Urinary bladder (tissue), 3 donors: ENCODE measurements at regions not wholly inside any gene's neighbourhood (a gene's known extent, or its start where the extent isn't known, plus 50 kb on each side); places are given as distances from the start of the nearest gene placed in this dataset.
"Not testable (repeated sequence)": the region's sequence is repeated elsewhere in the genome, so short reads cannot be mapped to it uniquely, and the experiment has no call there.

ENCODE experiments used
- DNase-seq: peaks from one replicate; pipeline ENCODE4 v3.0.0-alpha.2; 2015; ENCODE audit errors: extremely low spot score
- H3K27ac ChIP-seq: one replicate; pipeline ENCODE4 v1.5.1; 2013; ENCODE audit warnings: low read depth, mild to moderate bottlenecking, moderate library complexity
- H3K36me3 ChIP-seq: one replicate; pipeline ENCODE4 v1.6.1; 2013; ENCODE audit warnings: mild to moderate bottlenecking, moderate library complexity; ENCODE audit not compliant: insufficient read depth
- H3K4me1 ChIP-seq: one replicate; pipeline ENCODE4 v1.6.1; 2013; ENCODE audit warnings: mild to moderate bottlenecking, moderate library complexity; ENCODE audit not compliant: insufficient read depth
- H3K4me3 ChIP-seq: one replicate; pipeline ENCODE4 v1.5.1; 2013; ENCODE audit warnings: low read depth, low read length
- WGBS: extraction: QIAGEN DNeasy Blood & Tissue Kit; methylation state at CpG from one replicate; pipeline ENCODE4 v1.1.7; 2013; 5-methylcytosine and 5-hydroxymethylcytosine counted together
- donor health status: healthy with polysubstance abuse.
- donor health status: healthy.

DNA sequence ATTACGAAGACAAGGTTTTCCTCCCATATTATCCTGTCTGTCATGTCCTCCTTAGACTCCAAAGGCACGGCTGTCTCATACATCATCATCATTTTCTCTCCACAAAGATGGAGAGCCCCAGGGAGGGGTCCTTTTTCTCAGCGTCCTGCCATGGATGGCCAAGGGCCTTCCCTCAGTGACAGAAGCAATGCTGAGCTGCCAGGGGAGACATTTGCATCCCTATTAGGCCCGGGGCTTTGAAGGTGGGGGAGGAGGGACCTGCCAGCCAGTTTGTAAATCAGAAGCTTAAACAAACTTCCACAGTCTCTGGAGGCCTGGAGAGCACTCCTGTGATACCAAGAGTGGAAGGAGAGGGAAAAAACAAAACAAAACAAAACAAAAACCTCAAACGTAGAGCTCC is 112.4 kb upstream of the ADO start:
- no peak for DNase-seq
- Histone ChIP-seq H3K36me3 (no peaks in the 10 kb centered on the region), H3K27ac (no peak overlapping the region), H3K4me3 (no peak overlapping the region), H3K4me1 (no peaks in the 10 kb centered on the region)
- WGBS, result 44% methylated on average over 5 of the region's 5 CpGs

DNA sequence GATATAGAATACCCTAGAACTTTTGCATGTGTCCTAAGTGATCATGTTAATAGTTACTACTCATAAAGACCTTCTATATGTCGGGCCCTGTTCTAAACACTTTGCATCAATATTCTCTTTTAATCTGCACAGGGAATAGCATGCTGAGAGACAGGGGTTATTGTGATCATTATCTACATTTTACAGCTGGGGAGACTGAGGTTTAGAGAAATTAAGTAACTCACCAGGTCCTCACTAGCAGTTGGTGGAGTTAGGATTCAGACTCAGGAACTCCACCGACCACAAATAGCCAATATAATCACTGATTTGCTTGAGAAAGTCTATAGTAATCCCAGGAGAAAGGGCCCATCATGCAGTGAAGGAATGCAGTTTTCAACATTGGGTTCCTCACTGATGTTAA is 111.2 kb upstream of the ADO start:
- no peak overlapping the region for H3K4me3 ChIP-seq
- no peak for DNase-seq
- no peaks in the 10 kb centered on the region for H3K36me3 ChIP-seq
- WGBS, result 82% methylated on average over 2 of the region's 2 CpGs
- no peaks in the 10 kb centered on the region for H3K4me1 ChIP-seq
- no peak overlapping the region for H3K27ac ChIP-seq

DNA sequence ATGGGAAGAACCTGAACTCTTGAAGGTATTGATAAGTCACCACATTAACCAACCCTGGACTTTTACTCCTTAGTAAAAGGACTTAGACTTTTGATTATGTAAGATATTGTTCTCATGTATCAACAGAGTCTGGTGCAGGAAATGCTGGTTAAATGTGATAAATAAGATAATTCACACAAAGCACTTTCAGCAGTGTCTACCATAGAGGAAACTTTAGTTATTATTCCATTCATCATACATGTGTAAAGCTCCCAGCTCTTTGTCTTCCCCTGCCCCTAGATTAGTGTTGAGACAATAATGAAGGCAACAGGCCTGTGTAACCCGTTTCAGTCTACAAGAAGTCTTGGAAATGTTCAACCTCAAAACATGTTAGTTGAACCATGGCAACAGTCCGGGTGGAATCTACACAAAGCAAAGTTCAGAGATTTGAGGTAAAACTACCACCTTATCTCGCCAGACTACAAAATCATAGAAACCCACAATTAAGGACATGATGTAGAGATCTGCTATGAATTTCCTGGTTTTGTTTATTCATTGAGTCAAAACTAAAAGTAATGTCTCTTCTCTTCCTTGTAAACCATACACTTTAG is 109.9 kb upstream of the ADO start:
- 70% methylated on average over 3 of the region's 3 CpGs for WGBS
- no peak overlapping the region for H3K4me3 ChIP-seq

DNA sequence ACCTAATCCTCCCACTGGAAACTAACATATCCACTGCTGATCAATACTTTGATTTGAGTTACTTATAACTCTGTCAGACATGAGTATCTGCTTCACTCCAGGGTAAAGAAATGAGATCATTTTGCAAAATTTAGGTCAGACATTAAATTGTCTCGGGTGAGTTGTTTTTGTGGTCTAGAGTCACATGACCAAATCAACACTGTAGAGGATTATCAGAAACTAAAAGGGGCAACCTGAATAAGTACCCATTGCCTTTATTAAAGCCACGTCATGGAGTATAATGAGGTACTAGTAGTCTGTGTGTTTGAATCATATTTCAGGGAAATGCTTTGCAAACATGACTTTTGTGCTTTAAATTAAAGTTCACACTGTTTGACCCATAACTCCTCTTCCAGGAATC is 107.7 kb upstream of the ADO start:
- Histone ChIP-seq H3K4me3 (no peak overlapping the region), H3K36me3 (no peaks in the 10 kb centered on the region), H3K4me1 (no peaks in the 10 kb centered on the region), H3K27ac (no peak overlapping the region)
- WGBS, result 67% methylated on average over 2 of the region's 2 CpGs
- DNase-seq, result no peak

More for the DNA sequence above, 109.9 kb upstream of the ADO start:
- no peak for DNase-seq
- Histone ChIP-seq H3K27ac (no peak overlapping the region), H3K36me3 (no peaks in the 10 kb centered on the region), H3K4me1 (no peaks in the 10 kb centered on the region)

DNA sequence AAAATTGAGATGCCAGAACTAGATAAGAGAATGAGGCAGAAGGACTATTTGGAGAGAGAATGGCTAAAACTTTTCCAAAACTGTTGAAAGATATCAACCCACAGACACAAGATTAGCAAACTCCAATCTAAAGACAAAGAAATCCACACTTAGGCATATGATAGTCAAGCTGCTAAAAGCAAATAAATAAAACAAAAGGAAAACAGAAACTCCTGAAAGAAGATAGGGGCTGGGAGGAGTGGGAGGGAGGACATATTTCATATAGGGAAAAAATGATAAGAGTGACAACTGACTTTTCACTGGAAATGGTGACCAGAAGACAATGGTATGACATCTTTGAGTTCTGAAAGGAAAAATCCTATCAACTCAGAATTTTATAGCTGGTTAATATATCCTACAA is 105.4 kb upstream of the ADO start:
- Histone ChIP-seq H3K36me3 (no peaks in the 10 kb centered on the region), H3K4me1 (no peaks in the 10 kb centered on the region), H3K27ac (no peak overlapping the region), H3K4me3 (no peak overlapping the region)
- no peak for DNase-seq

DNA sequence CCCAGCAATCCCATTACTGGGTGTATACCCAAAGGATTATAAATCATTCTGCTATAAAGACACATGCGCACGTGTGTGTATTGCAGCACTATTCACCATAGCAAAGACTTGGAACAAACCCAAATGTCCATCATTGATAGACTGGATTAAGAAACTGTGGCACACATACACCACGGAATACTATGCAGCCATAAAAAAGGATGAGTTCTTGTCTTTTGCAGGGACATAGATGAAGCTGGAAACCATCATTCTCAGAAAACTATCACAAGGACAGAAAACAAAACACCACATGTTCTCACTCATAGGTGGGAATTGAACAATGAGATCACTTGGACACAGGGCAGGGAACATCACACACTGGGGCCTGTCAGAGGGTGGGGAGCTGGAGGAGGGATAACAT is 100.4 kb upstream of the ADO start:
- H3K4me1 ChIP-seq, H3K4me3 ChIP-seq, H3K36me3 ChIP-seq, DNase-seq, H3K27ac ChIP-seq: not testable (repeated sequence)
- WGBS, result 91% methylated on average over 3 of the region's 3 CpGs

DNA sequence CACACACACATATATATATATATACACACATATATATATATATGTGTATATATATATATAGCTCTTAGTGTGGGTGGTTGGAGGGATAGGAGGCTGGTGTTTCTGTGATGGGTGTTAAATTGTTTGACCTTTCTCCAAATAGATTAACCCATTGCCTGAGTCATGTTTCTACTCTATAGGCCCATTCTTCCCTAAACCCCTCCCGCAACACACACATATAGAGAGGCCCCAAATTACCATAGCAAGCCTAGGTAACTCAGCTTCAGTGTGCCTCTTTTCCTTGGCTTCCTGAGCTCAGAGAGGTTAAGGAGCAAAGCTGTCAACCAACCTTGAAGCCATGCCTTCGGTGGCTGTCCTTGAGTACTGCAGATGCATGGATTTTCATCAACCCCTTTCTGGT is 98.7 kb upstream of the ADO start:
- H3K36me3 ChIP-seq, result no peaks in the 10 kb centered on the region
- DNase-seq, result no peak
- 99% methylated on average over 2 of the region's 2 CpGs for WGBS
- H3K4me3 ChIP-seq, result no peak overlapping the region
- no peaks in the 10 kb centered on the region for H3K4me1 ChIP-seq
- H3K27ac ChIP-seq, result no peak overlapping the region

DNA sequence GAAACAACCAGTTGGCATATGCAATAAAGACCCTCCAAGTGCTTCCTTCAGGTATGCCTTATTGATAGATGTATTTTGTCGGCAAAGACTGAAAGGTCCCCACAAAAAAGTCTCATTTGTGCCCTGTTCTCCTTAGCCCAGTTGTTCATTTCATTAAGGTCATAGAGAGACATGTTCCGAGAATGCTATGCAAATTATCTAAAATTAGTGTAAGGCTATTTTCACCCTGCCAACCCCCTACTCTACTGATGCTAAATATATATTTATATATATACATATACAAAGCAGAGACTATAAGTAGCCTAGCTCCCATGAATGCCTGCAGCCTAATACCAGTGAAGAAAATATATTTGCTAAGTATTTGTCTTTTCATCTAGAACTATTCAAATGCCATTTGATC is 96.7 kb upstream of the ADO start:
- WGBS, result 93% methylated on average over 2 of the region's 2 CpGs
- no peak overlapping the region for H3K4me3 ChIP-seq
- no peaks in the 10 kb centered on the region for H3K4me1 ChIP-seq
- no peak for DNase-seq
- H3K27ac ChIP-seq, result no peak overlapping the region
- no peaks in the 10 kb centered on the region for H3K36me3 ChIP-seq

DNA sequence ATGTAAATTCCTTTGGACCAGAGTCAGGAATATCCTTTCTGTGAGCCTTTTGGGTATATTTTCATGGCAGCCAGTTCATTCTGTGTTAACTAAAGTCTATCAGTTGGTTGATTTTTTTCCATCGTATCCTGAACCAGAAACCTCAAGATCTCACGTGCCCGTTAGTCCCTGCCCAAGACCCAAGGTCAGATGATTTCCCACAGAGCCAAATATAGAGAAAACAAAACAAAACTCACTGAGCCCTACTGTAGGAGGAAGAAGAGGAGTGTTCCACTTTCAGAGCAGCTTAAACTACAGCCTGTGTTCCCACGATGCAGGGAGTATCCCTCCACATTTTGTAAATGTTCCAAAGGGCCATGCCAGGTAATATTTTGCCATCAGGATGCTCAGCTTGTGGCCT is 96.0 kb upstream of the ADO start:
- no peak overlapping the region for H3K4me3 ChIP-seq
- no peaks in the 10 kb centered on the region for H3K4me1 ChIP-seq
- H3K36me3 ChIP-seq, result no peaks in the 10 kb centered on the region
- 53% methylated on average over 4 of the region's 4 CpGs for WGBS
- H3K27ac ChIP-seq, result no peak overlapping the region
- DNase-seq, result no peak

DNA sequence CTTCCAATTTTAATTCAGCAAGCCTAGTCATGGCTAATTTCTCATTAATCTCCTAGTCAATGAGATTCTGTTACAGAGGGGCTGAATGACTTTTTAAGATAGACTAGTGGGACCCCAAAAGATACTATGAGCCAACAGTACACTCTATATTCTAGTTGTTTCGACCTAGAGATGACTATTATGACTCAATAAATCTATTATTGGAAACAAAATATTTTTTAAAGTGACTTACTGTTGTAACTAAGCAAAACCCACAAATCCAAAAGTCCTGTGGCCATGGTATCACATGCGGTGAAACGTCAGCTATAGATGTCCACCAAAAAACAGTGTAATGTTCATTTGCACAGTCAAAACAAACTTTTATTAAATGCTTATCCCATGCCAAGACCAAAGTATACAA is 95.3 kb upstream of the ADO start:
- Histone ChIP-seq H3K36me3 (no peaks in the 10 kb centered on the region), H3K4me1 (no peaks in the 10 kb centered on the region), H3K27ac (no peak overlapping the region), H3K4me3 (no peak overlapping the region)
- DNase-seq, result no peak
- WGBS, result 72% methylated on average over 3 of the region's 3 CpGs

DNA sequence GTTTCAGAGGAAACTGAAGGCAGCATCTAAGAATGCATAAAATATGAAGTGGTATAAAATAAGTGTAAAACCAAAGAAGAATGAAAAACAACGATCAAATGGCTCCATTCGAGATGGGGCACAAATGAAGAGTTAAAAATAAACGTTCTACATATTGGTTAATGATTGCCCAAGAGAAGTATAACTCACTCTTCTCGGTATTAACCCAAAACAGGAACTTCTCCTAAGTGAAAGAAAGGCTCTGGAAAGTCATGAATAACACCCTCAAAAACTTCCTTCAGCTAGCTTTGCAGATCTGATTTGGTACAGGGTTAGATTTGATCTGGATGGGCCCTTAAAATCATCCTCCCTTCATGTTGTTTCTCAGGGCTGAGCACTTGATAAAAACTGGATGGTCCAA is 94.3 kb upstream of the ADO start:
- no peak for DNase-seq
- no peak overlapping the region for H3K4me3 ChIP-seq
- no peak overlapping the region for H3K27ac ChIP-seq
- WGBS, result 65% methylated on average over 4 of the region's 4 CpGs
- no peaks in the 10 kb centered on the region for H3K36me3 ChIP-seq
- no peaks in the 10 kb centered on the region for H3K4me1 ChIP-seq

DNA sequence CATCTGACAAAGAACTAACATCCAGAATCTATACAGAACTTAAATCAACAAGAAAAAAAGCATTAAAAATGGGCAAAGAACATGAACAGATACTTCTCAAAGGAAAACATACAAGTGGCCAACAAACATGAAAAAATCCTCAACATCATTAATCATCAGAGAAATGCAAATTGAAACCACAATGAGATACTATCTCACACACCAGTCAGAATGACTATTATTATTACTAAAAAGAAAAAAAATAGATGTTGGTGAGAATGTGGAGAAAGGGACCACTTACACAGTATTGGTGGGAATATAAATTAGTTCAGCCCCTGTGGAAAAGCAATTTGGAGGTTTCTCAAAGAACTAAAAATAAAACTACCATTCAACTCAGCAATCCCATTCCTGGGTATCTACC is 89.1 kb upstream of the ADO start:
- Histone ChIP-seq H3K36me3 (no peaks in the 10 kb centered on the region), H3K4me3 (no peak overlapping the region), H3K27ac (no peak overlapping the region), H3K4me1 (no peaks in the 10 kb centered on the region)
- DNase-seq, result no peak

DNA sequence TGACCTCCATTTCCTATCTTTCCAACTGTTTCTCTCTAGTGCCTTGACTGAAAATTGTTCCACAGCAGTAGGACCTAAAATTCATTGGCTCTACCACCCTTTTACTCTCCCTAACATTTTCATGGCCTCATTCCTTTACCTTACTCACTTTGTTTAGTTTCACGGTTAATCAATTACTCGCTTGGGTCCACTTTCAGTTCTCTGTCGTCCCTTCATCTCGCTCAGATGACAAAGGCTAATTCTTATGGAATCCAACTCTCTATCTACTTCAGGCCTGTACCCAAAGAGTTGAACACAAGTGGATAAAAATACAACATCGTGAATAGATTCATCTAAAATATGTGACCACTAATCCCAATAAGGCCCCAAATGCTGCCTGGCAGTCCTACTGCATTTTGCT is 85.9 kb upstream of the ADO start:
- no peak overlapping the region for H3K4me3 ChIP-seq
- no peak for DNase-seq
- no peak overlapping the region for H3K27ac ChIP-seq
- no peaks in the 10 kb centered on the region for H3K36me3 ChIP-seq
- H3K4me1 ChIP-seq, result no peaks in the 10 kb centered on the region
- WGBS, result 83% methylated on average over 5 of the region's 5 CpGs

DNA sequence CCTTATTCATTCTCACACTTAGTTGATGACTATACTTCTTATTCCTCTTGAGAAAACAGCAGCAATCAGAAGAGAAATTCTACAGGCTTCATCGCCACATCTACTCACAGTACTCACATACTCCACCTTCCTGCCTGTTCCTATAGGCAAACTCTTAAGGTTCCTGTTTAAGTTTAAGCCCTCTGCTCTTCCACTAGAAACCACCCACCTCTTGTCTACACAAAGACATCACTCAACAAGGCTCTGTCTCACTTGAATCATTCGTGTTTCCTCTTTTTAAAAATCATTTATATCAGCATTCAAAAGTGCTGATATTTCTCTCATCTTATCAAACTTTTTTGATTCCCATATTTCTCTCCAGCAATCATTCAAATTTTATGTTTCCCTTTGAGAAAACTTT is 85.5 kb upstream of the ADO start:
- no peak overlapping the region for H3K27ac ChIP-seq
- 80% methylated on average over 2 of the region's 2 CpGs for WGBS
- DNase-seq, result no peak
- no peaks in the 10 kb centered on the region for H3K4me1 ChIP-seq
- no peak overlapping the region for H3K4me3 ChIP-seq
- no peaks in the 10 kb centered on the region for H3K36me3 ChIP-seq

DNA sequence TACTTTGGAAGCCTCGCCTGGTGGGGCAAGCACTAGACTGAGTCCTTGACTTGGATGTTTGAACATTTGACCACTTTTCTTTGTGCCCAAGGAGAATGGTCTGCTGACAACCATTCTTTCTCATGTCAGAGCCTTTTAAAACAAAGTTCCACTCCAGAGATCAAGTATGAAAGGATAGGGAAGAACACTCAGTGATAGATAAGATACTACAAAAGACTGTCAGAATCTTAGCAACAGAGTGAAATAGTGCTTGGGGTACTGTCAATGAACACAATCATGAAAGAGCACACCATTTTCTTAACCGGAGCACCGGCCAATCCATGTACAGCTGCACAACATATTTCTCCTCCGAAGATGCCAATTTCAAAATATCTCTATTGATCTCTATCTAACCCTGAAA is 82.8 kb upstream of the ADO start:
- WGBS, result 96% methylated on average over 4 of the region's 4 CpGs
- H3K4me1 ChIP-seq, result no peaks in the 10 kb centered on the region
- H3K36me3 ChIP-seq, result no peaks in the 10 kb centered on the region
- no peak for DNase-seq
- no peak overlapping the region for H3K27ac ChIP-seq
- no peak overlapping the region for H3K4me3 ChIP-seq
